ENCODE measurements at regions not wholly inside any gene's neighbourhood (a gene's known extent, or its start where the extent isn't known, plus 50 kb on each side); places are given as distances from the start of the nearest gene placed in this dataset.
A peak's percentile ranks its signal among the peaks of the same experiment; 100 is the strongest.

GRCh38 chr15:39172380-39173281 lies 408.2 kb upstream of the THBS1 start (continued):
- TF ChIP-seq ZNF563 (CRISPR knock-in tag; IDR thresholded peaks at IDR 0.05), result no peak
- no peak for TF ChIP-seq SIX4 (CRISPR knock-in tag; IDR thresholded peaks at IDR 0.05)
- TF ChIP-seq ZNF383 (CRISPR knock-in tag; IDR thresholded peaks at IDR 0.05; ENCODE audit: borderline replicate concordance), result no peak
- TF ChIP-seq ZNF546 (CRISPR knock-in tag; conservative IDR thresholded peaks at IDR 0.05), result no peak
- TF ChIP-seq SRSF9 (IDR thresholded peaks at IDR 0.05; ENCODE audit: borderline replicate concordance, insufficient read depth, low read depth, low read length, poor library complexity, severe bottlenecking), result no peak
- no peak for TF ChIP-seq ZKSCAN1 (IDR thresholded peaks at IDR 0.05; ENCODE audit: low read length)
- TF ChIP-seq GLMP (CRISPR knock-in tag; IDR thresholded peaks at IDR 0.05; ENCODE audit: borderline replicate concordance), result no peak
- TF ChIP-seq CAMTA2 (CRISPR knock-in tag; IDR thresholded peaks at IDR 0.05; ENCODE audit: borderline replicate concordance), result no peak
- TF ChIP-seq BATF2 (CRISPR knock-in tag; IDR thresholded peaks at IDR 0.05), result no peak
- peak; percentile 24; the same call in 1 of the 2 replicates for TF ChIP-seq STAG1 (CRISPR knock-in tag; IDR thresholded peaks at IDR 0.05)
- no peak for TF ChIP-seq ZC3H4 (CRISPR knock-in tag; IDR thresholded peaks at IDR 0.05; ENCODE audit: borderline replicate concordance)
- TF ChIP-seq, protein P1, sequence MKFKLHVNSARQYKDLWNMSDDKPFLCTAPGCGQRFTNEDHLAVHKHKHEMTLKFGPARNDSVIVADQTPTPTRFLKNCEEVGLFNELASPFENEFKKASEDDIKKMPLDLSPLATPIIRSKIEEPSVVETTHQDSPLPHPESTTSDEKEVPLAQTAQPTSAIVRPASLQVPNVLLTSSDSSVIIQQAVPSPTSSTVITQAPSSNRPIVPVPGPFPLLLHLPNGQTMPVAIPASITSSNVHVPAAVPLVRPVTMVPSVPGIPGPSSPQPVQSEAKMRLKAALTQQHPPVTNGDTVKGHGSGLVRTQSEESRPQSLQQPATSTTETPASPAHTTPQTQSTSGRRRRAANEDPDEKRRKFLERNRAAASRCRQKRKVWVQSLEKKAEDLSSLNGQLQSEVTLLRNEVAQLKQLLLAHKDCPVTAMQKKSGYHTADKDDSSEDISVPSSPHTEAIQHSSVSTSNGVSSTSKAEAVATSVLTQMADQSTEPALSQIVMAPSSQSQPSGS (CRISPR knock-in tag; IDR thresholded peaks at IDR 0.05), result no peak
- TF ChIP-seq ZFYVE20 (CRISPR knock-in tag; IDR thresholded peaks at IDR 0.05; ENCODE audit: borderline replicate concordance, low read depth), result no peak
- TF ChIP-seq BCL6 (CRISPR knock-in tag; IDR thresholded peaks at IDR 0.05), result no peak
- TF ChIP-seq, protein P2, sequence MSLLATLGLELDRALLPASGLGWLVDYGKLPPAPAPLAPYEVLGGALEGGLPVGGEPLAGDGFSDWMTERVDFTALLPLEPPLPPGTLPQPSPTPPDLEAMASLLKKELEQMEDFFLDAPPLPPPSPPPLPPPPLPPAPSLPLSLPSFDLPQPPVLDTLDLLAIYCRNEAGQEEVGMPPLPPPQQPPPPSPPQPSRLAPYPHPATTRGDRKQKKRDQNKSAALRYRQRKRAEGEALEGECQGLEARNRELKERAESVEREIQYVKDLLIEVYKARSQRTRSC (CRISPR knock-in tag; IDR thresholded peaks at IDR 0.05; ENCODE audit: low read depth), result no peak
- 0 out of 2 replicates have a peak, but pooled peaks have one; percentile 19 for TF ChIP-seq FOXP4 (CRISPR knock-in tag; IDR thresholded peaks at IDR 0.05)
- TF ChIP-seq ZNF232 (CRISPR knock-in tag; IDR thresholded peaks at IDR 0.05; ENCODE audit: borderline replicate concordance), result 0 out of 2 replicates have a peak, but pooled peaks have one; percentile 19
- TF ChIP-seq ETV5 (CRISPR knock-in tag; IDR thresholded peaks at IDR 0.05; ENCODE audit: borderline replicate concordance), result peak; percentile 14; the same call in 1 of the 2 replicates
- no peak for TF ChIP-seq ZNF33B (CRISPR knock-in tag; IDR thresholded peaks at IDR 0.05)
- TF ChIP-seq ZNF136 (CRISPR knock-in tag; IDR thresholded peaks at IDR 0.05; ENCODE audit: low read depth), result no peak
- TF ChIP-seq, protein P3, sequence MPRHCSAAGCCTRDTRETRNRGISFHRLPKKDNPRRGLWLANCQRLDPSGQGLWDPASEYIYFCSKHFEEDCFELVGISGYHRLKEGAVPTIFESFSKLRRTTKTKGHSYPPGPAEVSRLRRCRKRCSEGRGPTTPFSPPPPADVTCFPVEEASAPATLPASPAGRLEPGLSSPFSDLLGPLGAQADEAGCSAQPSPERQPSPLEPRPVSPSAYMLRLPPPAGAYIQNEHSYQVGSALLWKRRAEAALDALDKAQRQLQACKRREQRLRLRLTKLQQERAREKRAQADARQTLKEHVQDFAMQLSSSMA (CRISPR knock-in tag; IDR thresholded peaks at IDR 0.05), result no peak
- TF ChIP-seq SAP130 (CRISPR knock-in tag; IDR thresholded peaks at IDR 0.05; ENCODE audit: low read depth), result peak; percentile 39; the same call in 1 of the 2 replicates
